ENCODE measurements at regions not wholly inside any gene's neighbourhood (a gene's known extent, or its start where the extent isn't known, plus 50 kb on each side); places are given as distances from the start of the nearest gene placed in this dataset.

DNA sequence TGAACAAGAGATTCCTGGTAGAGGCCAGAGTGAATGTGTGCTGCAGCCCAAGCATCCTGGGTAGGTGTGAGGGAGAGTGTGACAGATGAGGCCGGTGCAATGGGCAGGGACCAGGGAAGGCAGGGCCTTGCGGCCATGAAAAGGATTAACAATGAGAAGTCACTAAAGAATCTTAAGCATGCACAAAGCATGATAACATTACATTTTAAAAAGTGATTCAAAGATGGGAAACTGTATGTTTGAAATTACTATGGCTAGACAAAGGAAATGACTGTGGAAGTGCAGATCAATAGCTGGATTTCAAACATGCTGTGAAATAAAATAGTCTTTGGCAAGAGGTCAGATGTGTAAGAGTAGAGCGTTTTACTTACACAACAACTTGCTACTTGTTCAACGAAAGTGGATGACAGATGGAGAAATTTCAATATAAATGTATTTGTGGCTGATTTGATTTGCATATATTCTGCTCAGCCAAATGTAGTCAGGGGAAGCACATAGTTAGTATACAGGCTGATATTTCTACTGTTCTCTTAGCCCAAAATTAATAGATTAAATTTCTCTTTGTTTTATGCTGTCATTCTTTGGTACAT is 175.5 kb downstream of the CCDC59 start:
- TF ChIP-seq, protein P1, sequence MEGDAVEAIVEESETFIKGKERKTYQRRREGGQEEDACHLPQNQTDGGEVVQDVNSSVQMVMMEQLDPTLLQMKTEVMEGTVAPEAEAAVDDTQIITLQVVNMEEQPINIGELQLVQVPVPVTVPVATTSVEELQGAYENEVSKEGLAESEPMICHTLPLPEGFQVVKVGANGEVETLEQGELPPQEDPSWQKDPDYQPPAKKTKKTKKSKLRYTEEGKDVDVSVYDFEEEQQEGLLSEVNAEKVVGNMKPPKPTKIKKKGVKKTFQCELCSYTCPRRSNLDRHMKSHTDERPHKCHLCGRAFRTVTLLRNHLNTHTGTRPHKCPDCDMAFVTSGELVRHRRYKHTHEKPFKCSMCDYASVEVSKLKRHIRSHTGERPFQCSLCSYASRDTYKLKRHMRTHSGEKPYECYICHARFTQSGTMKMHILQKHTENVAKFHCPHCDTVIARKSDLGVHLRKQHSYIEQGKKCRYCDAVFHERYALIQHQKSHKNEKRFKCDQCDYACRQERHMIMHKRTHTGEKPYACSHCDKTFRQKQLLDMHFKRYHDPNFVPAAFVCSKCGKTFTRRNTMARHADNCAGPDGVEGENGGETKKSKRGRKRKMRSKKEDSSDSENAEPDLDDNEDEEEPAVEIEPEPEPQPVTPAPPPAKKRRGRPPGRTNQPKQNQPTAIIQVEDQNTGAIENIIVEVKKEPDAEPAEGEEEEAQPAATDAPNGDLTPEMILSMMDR (conservative IDR thresholded peaks at IDR 0.05; ENCODE audit: low read depth, low read length) = no peak
- no peak for TF ChIP-seq EZH2 (IDR thresholded peaks at IDR 0.05; ENCODE audit: borderline replicate concordance, low read depth, low read length, poor library complexity, severe bottlenecking)

All from A673 (cell line).